Upper lobe of right lung (tissue), 1 donor: ENCODE measurements at regions not wholly inside any gene's neighbourhood (a gene's known extent, or its start where the extent isn't known, plus 50 kb on each side); places are given as distances from the start of the nearest gene placed in this dataset.

Experiments
- ATAC-seq: fragments of 200-7000 bp; cut with Tn5 transposase; one replicate; pipeline ENCODE4 v1.9.1; 2020; ENCODE audit warnings: mild to moderate bottlenecking, moderate library complexity
- DNase-seq: peaks from one replicate; pipeline ENCODE4 v3.0.0-alpha.2; 2020
- H3K27ac ChIP-seq: fragments of 200-600 bp; one replicate; pipeline ENCODE4 v1.8.0; 2022
- H3K27me3 ChIP-seq: fragments of 200-600 bp; one replicate; pipeline ENCODE4 v1.8.0; 2022; ENCODE audit warnings: mild to moderate bottlenecking
- H3K36me3 ChIP-seq: fragments of 200-600 bp; one replicate; pipeline ENCODE4 v1.8.0; 2022
- H3K4me1 ChIP-seq: fragments of 200-600 bp; one replicate; pipeline ENCODE4 v1.8.0; 2022
- H3K4me3 ChIP-seq: fragments of 200-600 bp; one replicate; pipeline ENCODE4 v1.8.0; 2022; ENCODE audit warnings: mild to moderate bottlenecking
- H3K9me3 ChIP-seq: fragments of 200-600 bp; one replicate; pipeline ENCODE4 v1.8.0; 2022
- CTCF ChIP-seq: fragments of 200-600 bp; IDR thresholded peaks from one replicate; pipeline ENCODE4 v1.8.0; 2022; ENCODE audit warnings: antibody characterized with exemption
- intact Hi-C: fragments of 100-400 bp; cut with DNase I; formaldehyde crosslinking; loops from one replicate; pipeline ENCODE4 v1.11.0; 2022
- donor health status: DM: no; HTN: yes; CAD: no; lungs with severe emphysema.

- H3K36me3 ChIP-seq = no peaks in the 10 kb centered on the region
- no peak for TF ChIP-seq CTCF
- no peak overlapping the region for H3K27ac ChIP-seq
- no peaks in the 10 kb centered on the region for H3K27me3 ChIP-seq
- DNase-seq = no peak
- no peaks in the 10 kb centered on the region for H3K9me3 ChIP-seq
- no peaks in the 10 kb centered on the region for H3K4me1 ChIP-seq
- H3K4me3 ChIP-seq = no peak overlapping the region
- intact Hi-C loops = no loop called here
- ATAC-seq = no peak
These were observed 274.2 kb upstream of the CCNH start for GRCh38 chr5:87686975-87687374.

GRCh38 chr5:87686018-87686417 is 273.3 kb upstream of the CCNH start:
- TF ChIP-seq CTCF = no peak
- H3K27me3 ChIP-seq = no peaks in the 10 kb centered on the region
- H3K4me1 ChIP-seq = no peaks in the 10 kb centered on the region
- H3K36me3 ChIP-seq = no peaks in the 10 kb centered on the region
- H3K9me3 ChIP-seq = no peaks in the 10 kb centered on the region
- ATAC-seq (no peak), DNase-seq (no peak)
- intact Hi-C loops = no loop called here
- no peak overlapping the region for H3K4me3 ChIP-seq
- H3K27ac ChIP-seq = no peak overlapping the region

GRCh38 chr5:87674235-87674634 is 261.5 kb upstream of the CCNH start:
- TF ChIP-seq CTCF = no peak
- DNase-seq = no peak
- H3K4me3 ChIP-seq = no peak overlapping the region

GRCh38 chr5:87671146-87671545 is 258.4 kb upstream of the CCNH start:
- no peaks in the 10 kb centered on the region for H3K4me1 ChIP-seq
- intact Hi-C loops = no loop called here
- DNase-seq (no peak), ATAC-seq (no peak)
- no peak overlapping the region for H3K27ac ChIP-seq
- H3K9me3 ChIP-seq = no peaks in the 10 kb centered on the region
- H3K27me3 ChIP-seq = no peaks in the 10 kb centered on the region
- H3K36me3 ChIP-seq = no peaks in the 10 kb centered on the region
- H3K4me3 ChIP-seq = no peak overlapping the region
- TF ChIP-seq CTCF = no peak

More at GRCh38 chr5:87674235-87674634, 261.5 kb upstream of the CCNH start:
- H3K27me3 ChIP-seq = no peaks in the 10 kb centered on the region
- intact Hi-C loops = no loop called here
- H3K9me3 ChIP-seq = no peaks in the 10 kb centered on the region
- no peaks in the 10 kb centered on the region for H3K4me1 ChIP-seq
- no peaks in the 10 kb centered on the region for H3K36me3 ChIP-seq
- no peak overlapping the region for H3K27ac ChIP-seq
- no peak for ATAC-seq

GRCh38 chr5:87665166-87665565 is 252.4 kb upstream of the CCNH start:
- Histone ChIP-seq H3K27ac (no peak overlapping the region), H3K9me3 (no peaks in the 10 kb centered on the region), H3K4me1 (no peaks in the 10 kb centered on the region), H3K36me3 (no peaks in the 10 kb centered on the region), H3K4me3 (no peak overlapping the region), H3K27me3 (no peaks in the 10 kb centered on the region)
- no peak for TF ChIP-seq CTCF
- ATAC-seq (no peak), DNase-seq (no peak)
- intact Hi-C loops = no loop called here
